A673 (cell line): ENCODE measurements at regions not wholly inside any gene's neighbourhood (a gene's known extent, or its start where the extent isn't known, plus 50 kb on each side); places are given as distances from the start of the nearest gene placed in this dataset.
"Not testable (repeated sequence)": the region's sequence is repeated elsewhere in the genome, so short reads cannot be mapped to it uniquely, and the experiment has no call there.

Source experiments
- CTCF ChIP-seq: fragments of 300-800, 200-600 bp; sonication (generic); conservative IDR thresholded peaks from 2 replicates; pipeline ENCODE4 v1.5.1; 2017; ENCODE audit warnings: low read depth, mild to moderate bottlenecking, antibody characterized with exemption, low read length, moderate library complexity, mixed read lengths
- EZH2 ChIP-seq: fragments of 200-600 bp; sonication (generic); IDR thresholded peaks from 2 replicates; pipeline ENCODE4 v1.6.1; 2017; ENCODE audit warnings: borderline replicate concordance, low read depth, mild to moderate bottlenecking, mixed read lengths, antibody characterized with exemption, low read length; ENCODE audit not compliant: poor library complexity, severe bottlenecking

- TF ChIP-seq CTCF, EZH2: not testable (repeated sequence)
Measured at GRCh38 chr15:31687088-31687487, 343.2 kb upstream of the CHRNA7 start.
